K562 (cell line): ENCODE measurements at regions not wholly inside any gene's neighbourhood (a gene's known extent, or its start where the extent isn't known, plus 50 kb on each side); places are given as distances from the start of the nearest gene placed in this dataset.
A peak's percentile ranks its signal among the peaks of the same experiment; 100 is the strongest.

Source experiments
- CEBPG ChIP-seq, 3 experiments: fragments of 200-800 bp in 1 of 3; sonication (Bioruptor generic) in 1 of 3; sonication (generic) in 1 of 3; formaldehyde crosslinking in 1 of 3; IDR thresholded peaks in 2 of 3; conservative IDR thresholded peaks in 1 of 3; 2 replicates each; pipeline versions ENCODE4 v1.6.1 to v1.8.0; 2016 to 2022; ENCODE audit warnings: missing compliant biosample characterization in 2 of 3, missing genetic modification characterization in 2 of 3, mild to moderate bottlenecking in 1 of 3, missing genetic modification reagents in 1 of 3
- CREBBP ChIP-seq: IDR thresholded peaks from one replicate; pipeline ENCODE4 v1.6.1; 2012; ENCODE audit warnings: low read depth, mild to moderate bottlenecking, control low read depth, inconsistent platforms, low read length
- MAFK ChIP-seq: IDR thresholded peaks from 2 replicates; pipeline ENCODE4 v1.6.1; 2011; ENCODE audit warnings: low read length, improper control_type of control experiment
- MLX ChIP-seq, 2 experiments: fragments of 450-650 bp in 1 of 2; sonication (generic) in 1 of 2; formaldehyde crosslinking; conservative IDR thresholded peaks; 2 replicates each; pipeline versions ENCODE4 v1.4.0 to v1.8.1; 2020 to 2022; ENCODE audit warnings: mild to moderate bottlenecking in 1 of 2, missing genetic modification reagents in 1 of 2
- POLR2AphosphoS2 ChIP-seq: IDR thresholded peaks from 2 replicates; pipeline ENCODE4 v1.6.1; 2012; ENCODE audit warnings: low read length, improper control_type of control experiment
- POLR3A ChIP-seq: IDR thresholded peaks from 2 replicates; pipeline ENCODE4 v1.6.1; 2011; ENCODE audit warnings: borderline replicate concordance, mild to moderate bottlenecking, moderate library complexity; ENCODE audit not compliant: insufficient read length, insufficient read depth; ENCODE audit errors: extremely low read depth
- SMAD1 ChIP-seq: fragments of 150-350 bp; IDR thresholded peaks from 2 replicates; pipeline ENCODE4 v1.6.1; 2014; ENCODE audit warnings: low read length, low read depth; ENCODE audit not compliant: partially characterized antibody
- ZNF609 ChIP-seq: sonication (generic); formaldehyde crosslinking; IDR thresholded peaks from 2 replicates; pipeline ENCODE4 v1.8.1; 2023; ENCODE audit warnings: missing genetic modification reagents, mild to moderate bottlenecking, borderline replicate concordance

- no peak for TF ChIP-seq MLX (CRISPR knock-in tag; conservative IDR thresholded peaks at IDR 0.05)
- no peak for TF ChIP-seq POLR2AphosphoS2
- peak; percentile 46 for TF ChIP-seq MAFK
- TF ChIP-seq CEBPG (CRISPR knock-in tag; IDR thresholded peaks at IDR 0.05) = no peak
- TF ChIP-seq CEBPG (tag; conservative IDR thresholded peaks at IDR 0.05 in 1 of 2, IDR thresholded peaks at IDR 0.05 in 1 of 2) = no peak
- no peak for TF ChIP-seq CREBBP
- TF ChIP-seq POLR3A = peak; percentile 50
- no peak for TF ChIP-seq SMAD1
- TF ChIP-seq ZNF609 (CRISPR knock-in tag) = no peak
These were observed 72.1 kb upstream of the TRIM24 start (continued) for GRCh38 chr7:138387755-138388475.
